Trophoblast cell (in vitro differentiated cells and primary cell): ENCODE measurements at regions not wholly inside any gene's neighbourhood (a gene's known extent, or its start where the extent isn't known, plus 50 kb on each side); places are given as distances from the start of the nearest gene placed in this dataset.
A peak's percentile ranks its signal among the peaks of the same experiment; 100 is the strongest.

Experiments
- DNase-seq, 2 donors: peaks; one replicate each; pipeline ENCODE4 v3.0.0-alpha.2; 2016
- H2AFZ ChIP-seq: 2 replicates; pipeline ENCODE4 v1.6.1; 2013; ENCODE audit warnings: low read length, moderate library complexity, mild to moderate bottlenecking; ENCODE audit not compliant: insufficient read depth, poor library complexity
- H2AK5ac ChIP-seq: 2 replicates; pipeline ENCODE4 v1.6.1; 2013; ENCODE audit warnings: mild to moderate bottlenecking, low read length
- H2BK120ac ChIP-seq: 2 replicates; pipeline ENCODE4 v1.6.1; 2013; ENCODE audit warnings: low read length, mild to moderate bottlenecking, moderate library complexity; ENCODE audit not compliant: insufficient read depth, poor library complexity
- H2BK12ac ChIP-seq: 2 replicates; pipeline ENCODE4 v1.6.1; 2013; ENCODE audit warnings: mild to moderate bottlenecking, low read length, moderate library complexity
- H2BK5ac ChIP-seq: 2 replicates; pipeline ENCODE4 v1.6.1; 2013; ENCODE audit warnings: low read length, low read depth, moderate library complexity, mild to moderate bottlenecking; ENCODE audit not compliant: poor library complexity
- H3K14ac ChIP-seq: 2 replicates; pipeline ENCODE4 v1.6.1; 2013; ENCODE audit warnings: mild to moderate bottlenecking, low read length
- H3K18ac ChIP-seq: 2 replicates; pipeline ENCODE4 v1.6.1; 2013; ENCODE audit warnings: mild to moderate bottlenecking, low read length
- H3K23ac ChIP-seq: 2 replicates; pipeline ENCODE4 v1.6.1; 2013; ENCODE audit warnings: low read length
- H3K27ac ChIP-seq: 2 replicates; pipeline ENCODE4 v1.5.1; 2013; ENCODE audit warnings: low read depth, mild to moderate bottlenecking, inconsistent platforms, low read length, moderate library complexity
- H3K27me3 ChIP-seq: 2 replicates; pipeline ENCODE4 v1.6.1; 2013; ENCODE audit warnings: inconsistent platforms, mild to moderate bottlenecking, low read length, moderate library complexity; ENCODE audit not compliant: insufficient read depth
- H3K36me3 ChIP-seq, 2 experiments: 1 replicate in 1 of 2; 2 replicates in 1 of 2; pipeline ENCODE4 v1.6.1; 2013; ENCODE audit warnings: low read length in 2 of 2, mild to moderate bottlenecking in 2 of 2, moderate library complexity in 1 of 2; ENCODE audit not compliant: insufficient read depth in 2 of 2, control insufficient read depth in 1 of 2
- H3K4ac ChIP-seq: 2 replicates; pipeline ENCODE4 v1.6.1; 2013; ENCODE audit warnings: low read depth, mild to moderate bottlenecking, low read length, moderate library complexity
- H3K4me1 ChIP-seq, 2 experiments: 1 replicate in 1 of 2; 2 replicates in 1 of 2; pipeline ENCODE4 v1.6.1; 2013; ENCODE audit warnings: low read length in 2 of 2, mild to moderate bottlenecking in 2 of 2, moderate library complexity in 1 of 2; ENCODE audit not compliant: insufficient read depth in 2 of 2, control insufficient read depth in 1 of 2
- H3K4me2 ChIP-seq: 2 replicates; pipeline ENCODE4 v1.6.1; 2013; ENCODE audit warnings: inconsistent platforms, mild to moderate bottlenecking, low read length, moderate library complexity
- H3K4me3 ChIP-seq: 2 replicates; pipeline ENCODE4 v1.5.1; 2013; ENCODE audit warnings: mild to moderate bottlenecking, low read depth, low read length, inconsistent platforms
- H3K79me1 ChIP-seq: one replicate; pipeline ENCODE4 v1.6.1; 2013; ENCODE audit warnings: low read length
- H3K79me2 ChIP-seq: 2 replicates; pipeline ENCODE4 v1.6.1; 2013; ENCODE audit warnings: low read length, mild to moderate bottlenecking; ENCODE audit not compliant: control insufficient read depth, insufficient read depth, poor library complexity
- H3K9ac ChIP-seq: 2 replicates; pipeline ENCODE4 v1.6.1; 2013; ENCODE audit warnings: mild to moderate bottlenecking, low read length
- H3K9me3 ChIP-seq: 2 replicates; pipeline ENCODE4 v1.6.1; 2013; ENCODE audit warnings: low read depth, mild to moderate bottlenecking, control low read depth, inconsistent platforms, low read length; ENCODE audit not compliant: insufficient read depth
- H4K12ac ChIP-seq: 2 replicates; pipeline ENCODE4 v1.6.1; 2013; ENCODE audit warnings: low read depth, mild to moderate bottlenecking, low read length, moderate library complexity
- H4K8ac ChIP-seq: 2 replicates; pipeline ENCODE4 v1.6.1; 2013; ENCODE audit warnings: low read depth, mild to moderate bottlenecking, low read length, moderate library complexity
- H4K91ac ChIP-seq: one replicate; pipeline ENCODE4 v1.6.1; 2013; ENCODE audit warnings: low read depth, mild to moderate bottlenecking, low read length, moderate library complexity
- WGBS: extraction: QIAGEN DNeasy Blood & Tissue Kit; methylation state at CpG from one replicate; pipeline ENCODE4 v1.1.7; 2013; ENCODE audit warnings: missing lambda C conversion rate; ENCODE audit not compliant: insufficient read length, insufficient coverage; ENCODE audit errors: extremely low coverage; 5-methylcytosine and 5-hydroxymethylcytosine counted together

DNA sequence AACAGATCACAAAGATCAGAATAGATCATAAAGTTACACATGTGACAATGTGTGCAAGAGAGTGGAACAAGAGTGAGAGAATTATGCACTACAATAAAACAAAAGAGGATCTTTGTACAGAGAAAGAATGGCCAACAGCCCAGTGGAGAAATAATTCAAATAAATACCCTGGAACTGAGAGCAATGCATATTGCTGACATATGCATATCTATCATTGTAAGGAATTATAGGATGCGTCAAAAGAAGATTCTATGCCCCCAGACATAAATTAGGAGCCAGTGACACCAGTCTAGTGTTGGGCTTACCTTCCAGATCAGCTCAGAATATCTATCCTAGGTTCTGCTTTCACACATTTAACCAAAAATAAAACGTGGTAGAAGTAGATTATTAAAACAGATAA lies 320.1 kb upstream of the VCX start:
- no peak overlapping the region for H2AFZ ChIP-seq
- no peak for DNase-seq
- no peak overlapping the region for H4K12ac ChIP-seq
- H3K27me3 ChIP-seq: no peaks in the 10 kb centered on the region
- H3K79me2 ChIP-seq: no peaks in the 10 kb centered on the region
- H2BK120ac ChIP-seq: no peak overlapping the region
- no peak overlapping the region for H3K18ac ChIP-seq
- no peak overlapping the region for H3K4me2 ChIP-seq
- H3K9me3 ChIP-seq: no peaks in the 10 kb centered on the region
- H3K23ac ChIP-seq: no peak overlapping the region
- no CpG with 5 or more reads among the region's 2 CpGs for WGBS
- H3K4ac ChIP-seq: no peak overlapping the region
- H4K8ac ChIP-seq: no peak overlapping the region
- H2BK12ac ChIP-seq: no peak overlapping the region
- no peak overlapping the region for H3K4me3 ChIP-seq
- no peak overlapping the region for H3K14ac ChIP-seq
- no peaks in the 10 kb centered on the region for H3K79me1 ChIP-seq
- H4K91ac ChIP-seq: no peak overlapping the region
- no peak overlapping the region for H3K9ac ChIP-seq
- H2AK5ac ChIP-seq: no peak overlapping the region
- no peak overlapping the region for H2BK5ac ChIP-seq
- no peak overlapping the region for H3K27ac ChIP-seq
- H3K36me3 ChIP-seq: no peaks in the 10 kb centered on the region
- no peaks in the 10 kb centered on the region for H3K4me1 ChIP-seq

- Histone ChIP-seq H3K9me3 (no peaks in the 10 kb centered on the region), H3K27ac (no peak overlapping the region), H3K4me1 (no peaks in the 10 kb centered on the region), H3K9ac (no peak overlapping the region), H2BK5ac (no peak overlapping the region), H3K4me3 (no peak overlapping the region), H3K36me3 (no peaks in the 10 kb centered on the region), H2AFZ (no peak overlapping the region), H3K14ac (no peak overlapping the region), H3K79me1 (no peaks in the 10 kb centered on the region), H3K27me3 (no peaks in the 10 kb centered on the region), H3K18ac (no peak overlapping the region), H3K4ac (no peak overlapping the region), H3K23ac (no peak overlapping the region), H2AK5ac (no peak overlapping the region), H4K12ac (no peak overlapping the region), H4K8ac (no peak overlapping the region), H2BK120ac (no peak overlapping the region), H3K4me2 (no peak overlapping the region), H3K79me2 (no peaks in the 10 kb centered on the region), H2BK12ac (no peak overlapping the region), H4K91ac (no peak overlapping the region)
- WGBS: no CpG with 5 or more reads among the region's 4 CpGs
- peak; percentile 13 to 42 for DNase-seq
Observed at GRCh38 chrX:7515681-7516413, 327.1 kb upstream of the VCX start.

- Histone ChIP-seq H3K4ac (no peak overlapping the region), H3K9me3 (no peaks in the 10 kb centered on the region), H3K9ac (no peak overlapping the region), H4K91ac (no peak overlapping the region), H3K79me2 (no peaks in the 10 kb centered on the region), H4K12ac (no peak overlapping the region), H3K23ac (no peak overlapping the region), H3K4me3 (no peak overlapping the region), H3K4me1 (no peaks in the 10 kb centered on the region), H3K27me3 (no peaks in the 10 kb centered on the region), H3K4me2 (no peak overlapping the region), H3K36me3 (no peaks in the 10 kb centered on the region), H2AK5ac (no peak overlapping the region), H3K27ac (no peak overlapping the region), H2BK5ac (no peak overlapping the region), H4K8ac (no peak overlapping the region), H3K18ac (no peak overlapping the region), H2BK12ac (no peak overlapping the region), H3K79me1 (no peaks in the 10 kb centered on the region), H2BK120ac (no peak overlapping the region), H2AFZ (no peak overlapping the region), H3K14ac (no peak overlapping the region)
- no peak for DNase-seq
- no CpG with 5 or more reads among the region's 7 CpGs for WGBS
Observed at GRCh38 chrX:7514871-7515599, 327.9 kb upstream of the VCX start.

DNA sequence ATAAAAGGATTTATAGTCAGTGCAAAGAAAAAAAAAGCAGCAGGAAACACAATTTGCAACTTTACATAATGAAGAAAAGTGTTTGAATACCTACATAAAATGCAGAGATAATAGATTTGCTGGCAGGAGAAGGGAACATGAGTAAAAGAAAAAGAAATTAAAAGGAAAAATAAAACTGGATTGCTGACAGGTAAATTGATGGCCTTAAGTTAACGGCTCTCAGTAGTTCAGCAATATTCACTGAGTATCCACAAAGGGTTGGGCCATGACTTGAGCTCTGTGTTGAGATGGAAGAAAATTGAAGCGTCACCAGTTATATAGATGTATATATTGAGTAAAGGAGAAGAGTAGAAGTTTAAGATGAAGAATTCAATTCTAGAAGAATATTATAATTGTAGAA lies 330.1 kb upstream of the VCX start:
- no peak overlapping the region for H4K8ac ChIP-seq

More for the DNA sequence above, 330.1 kb upstream of the VCX start:
- Histone ChIP-seq H3K79me2 (no peaks in the 10 kb centered on the region), H3K4me1 (no peaks in the 10 kb centered on the region), H2AFZ (no peak overlapping the region), H3K27me3 (no peaks in the 10 kb centered on the region), H3K4me3 (no peak overlapping the region), H3K23ac (no peak overlapping the region), H3K4me2 (no peak overlapping the region), H2BK12ac (no peak overlapping the region), H3K36me3 (no peaks in the 10 kb centered on the region), H2AK5ac (no peak overlapping the region), H3K4ac (no peak overlapping the region), H2BK5ac (no peak overlapping the region), H4K91ac (no peak overlapping the region), H3K9ac (no peak overlapping the region), H3K27ac (no peak overlapping the region), H4K12ac (no peak overlapping the region), H3K79me1 (no peaks in the 10 kb centered on the region), H3K9me3 (no peaks in the 10 kb centered on the region), H2BK120ac (no peak overlapping the region), H3K14ac (no peak overlapping the region), H3K18ac (no peak overlapping the region)
- WGBS: no CpG with 5 or more reads among the region's 2 CpGs
- DNase-seq: no peak
